HepG2 (cell line): ENCODE measurements at regions not wholly inside any gene's neighbourhood (a gene's known extent, or its start where the extent isn't known, plus 50 kb on each side); places are given as distances from the start of the nearest gene placed in this dataset.

Experiments used
- ATAC-seq: fragments of 200-7000 bp; cut with Tn5 transposase; 3 replicates; pipeline ENCODE4 v1.9.1; 2020; ENCODE audit warnings: mild to moderate bottlenecking, moderate library complexity
- BruUV-seq: library from RNA; stranded (reverse); fragments of 400-500 nt; replicated peaks from 2 replicates; lab custom pipeline; 2021; lab: Mats Ljungman, UMichigan
- CTCF ChIA-PET: fragments of 300-600 bp; formaldehyde crosslinking; extraction: SDS; loops from one replicate; lab custom pipeline; 2021; ENCODE audit warnings: low total read pairs, inconsistent platforms, low intra/inter-chr PET ratio; lab: Yijun Ruan, JAX
- POLR2A ChIA-PET: fragments of 350-600 bp; sonication (Branson Sonifier 250); formaldehyde crosslinking; loops from one replicate; lab custom pipeline; 2020; ENCODE audit warnings: antibody characterized with exemption, inconsistent platforms; lab: Yijun Ruan, JAX
- DNase-seq: peaks from one replicate; pipeline ENCODE4 v3.0.0-alpha.2; 2015; ENCODE audit warnings: low spot score
- FAIRE-seq: peaks from 3 replicates; lab custom pipeline; 2011; peaks lifted over from hg19 to GRCh38; lab: Jason Lieb, UNC
- H2AFZ ChIP-seq: one replicate; pipeline ENCODE4 v1.6.1; 2011; ENCODE audit warnings: low read length, inconsistent platforms
- H3K27ac ChIP-seq: fragments of 300-600 bp; 3 replicates; pipeline ENCODE4 v1.8.0; 2011; ENCODE audit warnings: mixed run types, mild to moderate bottlenecking, mixed read lengths, low read length, inconsistent platforms; ENCODE audit not compliant: insufficient read depth; ENCODE audit errors: extremely low read length
- H3K27me3 ChIP-seq, 2 experiments: fragments of 200-600 bp in 1 of 2; 2 replicates in 1 of 2; 3 replicates in 1 of 2; pipeline versions ENCODE4 v1.6.0 to v1.8.0; 2011; ENCODE audit warnings: low read length in 2 of 2, mild to moderate bottlenecking in 2 of 2, moderate library complexity in 2 of 2, inconsistent platforms in 1 of 2; ENCODE audit not compliant: insufficient read depth in 2 of 2, control insufficient read depth in 1 of 2
- H3K36me3 ChIP-seq, 2 experiments: fragments of 200-600 bp in 1 of 2; replicated peaks in 1 of 2; 2 replicates in 1 of 2; 3 replicates in 1 of 2; pipeline versions ENCODE4 v1.5.1 to v1.8.0; 2011; ENCODE audit warnings: low read length in 2 of 2, inconsistent platforms in 1 of 2; ENCODE audit not compliant: insufficient read depth in 2 of 2, control insufficient read depth in 1 of 2
- H3K4me1 ChIP-seq: 2 replicates; pipeline ENCODE4 v1.5.1; 2012; ENCODE audit warnings: low read length, inconsistent platforms; ENCODE audit not compliant: insufficient read depth
- H3K4me2 ChIP-seq: 2 replicates; pipeline ENCODE4 v1.6.0; 2011; ENCODE audit warnings: low read depth, low read length, inconsistent platforms
- H3K4me3 ChIP-seq, 3 experiments: fragments of 200-600 bp in 1 of 3; sonication (generic), shearing (Covaris generic) in 1 of 3; replicated peaks in 1 of 3; 2 replicates each; pipeline ENCODE4 v1.5.1; 2011 to 2016; ENCODE audit warnings: low read length in 3 of 3, inconsistent platforms in 2 of 3, low read depth in 2 of 3, mild to moderate bottlenecking in 2 of 3, control low read depth in 1 of 3, mixed read lengths in 1 of 3; ENCODE audit not compliant: insufficient read depth in 1 of 3
- H3K79me2 ChIP-seq: one replicate; pipeline ENCODE4 v1.6.1; 2011; ENCODE audit warnings: low read length, inconsistent platforms; ENCODE audit not compliant: insufficient read depth
- H3K9ac ChIP-seq: 2 replicates; pipeline ENCODE4 v1.6.0; 2011; ENCODE audit warnings: mild to moderate bottlenecking, low read depth, low read length, inconsistent platforms; ENCODE audit not compliant: insufficient read depth
- H3K9me3 ChIP-seq: 2 replicates; pipeline ENCODE4 v1.5.1; 2012; ENCODE audit warnings: mild to moderate bottlenecking, low read length
- H4K20me1 ChIP-seq: 2 replicates; pipeline ENCODE4 v1.6.0; 2011; ENCODE audit warnings: inconsistent platforms, mild to moderate bottlenecking, low read length, moderate library complexity; ENCODE audit not compliant: insufficient read depth
- EHMT2 ChIP-seq: fragments of 200-600 bp; sonication (generic); IDR thresholded peaks from 2 replicates; pipeline ENCODE4 v1.7.0; 2017; ENCODE audit warnings: antibody characterized with exemption, low read depth, low read length, borderline replicate concordance
- ISL2 ChIP-seq: sonication (generic); formaldehyde crosslinking; IDR thresholded peaks from 2 replicates; pipeline ENCODE4 v1.5.0; 2020; ENCODE audit warnings: missing genetic modification reagents
- JARID2 ChIP-seq: sonication (generic); formaldehyde crosslinking; IDR thresholded peaks from 2 replicates; pipeline ENCODE4 v1.8.1; 2023; ENCODE audit warnings: missing genetic modification reagents, inconsistent platforms; ENCODE audit not compliant: insufficient replicate concordance
- MAF1 ChIP-seq: sonication (generic); formaldehyde crosslinking; IDR thresholded peaks from 2 replicates; pipeline ENCODE4 v1.5.0; 2020; ENCODE audit warnings: missing genetic modification reagents, borderline replicate concordance
- NR1H2 ChIP-seq: sonication (generic); formaldehyde crosslinking; IDR thresholded peaks from 2 replicates; pipeline ENCODE4 v1.8.1; 2022; ENCODE audit warnings: low read depth, missing genetic modification reagents, borderline replicate concordance
- RBM22 ChIP-seq: fragments of 200-400 bp; formaldehyde crosslinking; optimal IDR thresholded peaks from 2 replicates; pipeline ENCODE3; 2017; ENCODE audit warnings: mild to moderate bottlenecking, low read length, moderate library complexity
- RFXAP ChIP-seq: sonication (generic); formaldehyde crosslinking; IDR thresholded peaks from 2 replicates; pipeline ENCODE4 v1.4.0; 2020; ENCODE audit warnings: missing genetic modification reagents, borderline replicate concordance
- SMAD9 ChIP-seq: sonication (generic); formaldehyde crosslinking; IDR thresholded peaks from 2 replicates; pipeline ENCODE4 v1.5.1; 2020; ENCODE audit warnings: mild to moderate bottlenecking, missing genetic modification reagents
- TGIF2 ChIP-seq: IDR thresholded peaks from 2 replicates; pipeline ENCODE4 v1.6.1; 2016; ENCODE audit warnings: control low read depth, missing compliant biosample characterization
- ZBTB7B ChIP-seq: sonication (generic); formaldehyde crosslinking; IDR thresholded peaks from 2 replicates; pipeline ENCODE4 v1.4.0; 2020; ENCODE audit warnings: missing genetic modification reagents
- ZFP36L1 ChIP-seq: sonication (generic); formaldehyde crosslinking; IDR thresholded peaks from 2 replicates; pipeline ENCODE4 v1.8.0; 2022; ENCODE audit warnings: mild to moderate bottlenecking, missing genetic modification reagents, moderate library complexity
- ZNF160 ChIP-seq: sonication (generic); formaldehyde crosslinking; IDR thresholded peaks from 2 replicates; pipeline ENCODE4 v1.8.0; 2022; ENCODE audit warnings: mild to moderate bottlenecking, inconsistent platforms, missing genetic modification reagents
- ZNF263 ChIP-seq: sonication (generic); formaldehyde crosslinking; IDR thresholded peaks from 2 replicates; pipeline ENCODE4 v1.4.0; 2020; ENCODE audit warnings: missing genetic modification reagents
- ZNF331 ChIP-seq: sonication (generic); formaldehyde crosslinking; IDR thresholded peaks from 2 replicates; pipeline ENCODE4 v1.4.0; 2020; ENCODE audit warnings: missing genetic modification reagents
- WGBS: methylation state at CpG from one replicate; pipeline ENCODE4 v1.1.6; 2017; ENCODE audit warnings: low lambda C conversion rate; 5-methylcytosine and 5-hydroxymethylcytosine counted together
- in situ Hi-C: cut with HindIII; loops from 2 replicates; pipeline ENCODE4 v1.10.0; 2017; ENCODE audit warnings: low pct_unique_long_range_greater_than_20kb; ENCODE audit not compliant: extremely low pct_ligation_motif_present
- intact Hi-C: fragments of 100-400 bp; cut with micrococcal nuclease; formaldehyde crosslinking; loops from one replicate; pipeline ENCODE4 v1.10.0; 2022; ENCODE audit not compliant: unreplicated experiment
- TF ChIP-seq, protein P1 (sequence below): sonication (generic); formaldehyde crosslinking; IDR thresholded peaks from 2 replicates; pipeline ENCODE4 v1.4.0; 2020; ENCODE audit warnings: missing genetic modification reagents
- TF ChIP-seq, protein P2 (sequence below): sonication (generic); formaldehyde crosslinking; conservative IDR thresholded peaks from 2 replicates; pipeline ENCODE4 v1.8.0; 2022; ENCODE audit warnings: missing genetic modification reagents
- TF ChIP-seq, protein P3 (sequence below): sonication (generic); formaldehyde crosslinking; IDR thresholded peaks from 2 replicates; pipeline ENCODE4 v1.8.0; 2023; ENCODE audit warnings: mild to moderate bottlenecking, missing genetic modification reagents

DNA sequence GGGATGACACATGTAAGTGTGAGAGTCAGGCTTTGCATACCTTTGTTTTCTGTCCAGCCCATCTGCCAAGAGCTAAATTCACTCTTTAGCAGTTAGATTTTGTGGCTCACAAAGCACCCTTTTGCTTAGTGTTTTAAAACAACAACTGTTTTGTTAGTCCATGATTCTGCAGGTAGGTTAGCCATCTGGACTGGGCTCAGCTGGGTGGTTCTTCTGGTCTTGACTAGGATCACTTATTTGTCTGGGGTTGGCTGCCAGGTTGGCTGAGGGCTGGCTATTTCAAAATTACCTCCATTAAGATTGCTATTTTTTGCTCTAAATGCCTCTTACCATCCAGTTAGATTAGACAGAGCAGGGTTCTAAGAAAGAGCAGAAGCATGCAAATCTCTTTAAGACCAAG is 489.3 kb downstream of the BTBD3 start:
- Histone ChIP-seq H3K79me2 (no peaks in the 10 kb centered on the region), H3K9me3 (peaks cover 74% of the 10 kb centered on the region), H3K9ac (no peak overlapping the region), H3K4me2 (no peak overlapping the region), H3K27me3 (no peaks in the 10 kb centered on the region)
- intact Hi-C loops = no loop called here
- FAIRE-seq = no peak
- no peak for ATAC-seq
- peak; percentile 99 for TF ChIP-seq ZNF331 (CRISPR knock-in tag)
- no peak for TF ChIP-seq ZFP36L1 (CRISPR knock-in tag)
- TF ChIP-seq, all 625 proteins: peak for 1
- Histone ChIP-seq H2AFZ (no peak overlapping the region), H3K4me3 (no peak overlapping the region), H3K36me3 (no peaks in the 10 kb centered on the region), H3K27ac (no peak overlapping the region), H4K20me1 (no peaks in the 10 kb centered on the region), H3K4me1 (no peaks in the 10 kb centered on the region)
- ChIA-PET CTCF (no interaction called here), POLR2A (no interaction called here)
- in situ Hi-C loops = no loop called here
- no peak for DNase-seq
- no TSS peak for BruUV-seq

DNA sequence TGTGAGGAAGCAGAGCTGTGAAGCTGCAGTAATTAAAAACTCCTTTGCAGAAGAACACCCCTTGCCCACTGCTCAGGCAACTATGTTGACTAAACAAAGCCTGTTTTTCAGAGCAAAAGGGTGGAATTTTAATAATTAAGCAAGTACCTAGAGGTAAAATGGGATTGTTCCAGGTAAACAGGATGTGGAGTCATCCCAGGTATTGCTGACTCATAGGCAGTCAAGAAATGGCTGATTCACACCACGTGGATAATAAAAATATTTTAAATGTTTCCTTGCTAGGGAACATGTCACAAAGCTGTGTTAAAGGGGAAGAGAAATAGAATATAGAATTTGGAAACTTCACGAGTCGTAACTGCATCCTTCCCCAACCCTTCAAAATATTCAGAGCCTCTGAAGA is 491.8 kb downstream of the BTBD3 start:
- H3K27ac ChIP-seq = no peak overlapping the region
- peaks cover 68% of the 10 kb centered on the region for H3K9me3 ChIP-seq
- H3K4me3 ChIP-seq = no peak overlapping the region
- H3K27me3 ChIP-seq = no peaks in the 10 kb centered on the region
- no peaks in the 10 kb centered on the region for H3K79me2 ChIP-seq
- 2% methylated on average over 3 of the region's 3 CpGs for WGBS
- H3K4me2 ChIP-seq = no peak overlapping the region
- no peak for DNase-seq
- H3K9ac ChIP-seq = no peak overlapping the region
- no peak overlapping the region for H2AFZ ChIP-seq
- ChIA-PET CTCF (no interaction called here), POLR2A (no interaction called here)
- in situ Hi-C loops = no loop called here
- no peaks in the 10 kb centered on the region for H3K4me1 ChIP-seq
- ATAC-seq = no peak
- no peaks in the 10 kb centered on the region for H3K36me3 ChIP-seq
- no peaks in the 10 kb centered on the region for H4K20me1 ChIP-seq
- no TSS peak for BruUV-seq
- FAIRE-seq = no peak
- intact Hi-C loops = no loop called here
- TF ChIP-seq RBM22 (no peak), MAF1 (CRISPR knock-in tag) (no peak), EHMT2 (no peak), NR1H2 (CRISPR knock-in tag) (no peak), SMAD9 (no peak), RFXAP (CRISPR knock-in tag) (no peak), JARID2 (no peak), TGIF2 (CRISPR knock-in tag) (no peak), ZNF263 (CRISPR knock-in tag) (no peak), ZBTB7B (CRISPR knock-in tag) (no peak), ZNF160 (CRISPR knock-in tag) (no peak), ISL2 (no peak)
- TF ChIP-seq, protein P1, sequence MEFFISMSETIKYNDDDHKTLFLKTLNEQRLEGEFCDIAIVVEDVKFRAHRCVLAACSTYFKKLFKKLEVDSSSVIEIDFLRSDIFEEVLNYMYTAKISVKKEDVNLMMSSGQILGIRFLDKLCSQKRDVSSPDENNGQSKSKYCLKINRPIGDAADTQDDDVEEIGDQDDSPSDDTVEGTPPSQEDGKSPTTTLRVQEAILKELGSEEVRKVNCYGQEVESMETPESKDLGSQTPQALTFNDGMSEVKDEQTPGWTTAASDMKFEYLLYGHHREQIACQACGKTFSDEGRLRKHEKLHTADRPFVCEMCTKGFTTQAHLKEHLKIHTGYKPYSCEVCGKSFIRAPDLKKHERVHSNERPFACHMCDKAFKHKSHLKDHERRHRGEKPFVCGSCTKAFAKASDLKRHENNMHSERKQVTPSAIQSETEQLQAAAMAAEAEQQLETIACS (CRISPR knock-in tag) = no peak
- TF ChIP-seq, protein P2, sequence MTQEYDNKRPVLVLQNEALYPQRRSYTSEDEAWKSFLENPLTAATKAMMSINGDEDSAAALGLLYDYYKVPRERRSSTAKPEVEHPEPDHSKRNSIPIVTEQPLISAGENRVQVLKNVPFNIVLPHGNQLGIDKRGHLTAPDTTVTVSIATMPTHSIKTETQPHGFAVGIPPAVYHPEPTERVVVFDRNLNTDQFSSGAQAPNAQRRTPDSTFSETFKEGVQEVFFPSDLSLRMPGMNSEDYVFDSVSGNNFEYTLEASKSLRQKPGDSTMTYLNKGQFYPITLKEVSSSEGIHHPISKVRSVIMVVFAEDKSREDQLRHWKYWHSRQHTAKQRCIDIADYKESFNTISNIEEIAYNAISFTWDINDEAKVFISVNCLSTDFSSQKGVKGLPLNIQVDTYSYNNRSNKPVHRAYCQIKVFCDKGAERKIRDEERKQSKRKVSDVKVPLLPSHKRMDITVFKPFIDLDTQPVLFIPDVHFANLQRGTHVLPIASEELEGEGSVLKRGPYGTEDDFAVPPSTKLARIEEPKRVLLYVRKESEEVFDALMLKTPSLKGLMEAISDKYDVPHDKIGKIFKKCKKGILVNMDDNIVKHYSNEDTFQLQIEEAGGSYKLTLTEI (CRISPR knock-in tag) = no peak
- TF ChIP-seq, protein P3, sequence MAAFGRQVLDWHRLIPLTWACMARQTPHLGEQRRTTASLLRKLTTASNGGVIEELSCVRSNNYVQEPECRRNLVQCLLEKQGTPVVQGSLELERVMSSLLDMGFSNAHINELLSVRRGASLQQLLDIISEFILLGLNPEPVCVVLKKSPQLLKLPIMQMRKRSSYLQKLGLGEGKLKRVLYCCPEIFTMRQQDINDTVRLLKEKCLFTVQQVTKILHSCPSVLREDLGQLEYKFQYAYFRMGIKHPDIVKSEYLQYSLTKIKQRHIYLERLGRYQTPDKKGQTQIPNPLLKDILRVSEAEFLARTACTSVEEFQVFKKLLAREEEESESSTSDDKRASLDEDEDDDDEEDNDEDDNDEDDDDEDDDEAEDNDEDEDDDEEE (CRISPR knock-in tag) = no peak
